Natural killer cell (primary cell): ENCODE measurements at regions not wholly inside any gene's neighbourhood (a gene's known extent, or its start where the extent isn't known, plus 50 kb on each side); places are given as distances from the start of the nearest gene placed in this dataset.

ENCODE experiments used
- ATAC-seq, 3 donors: fragments of 150-1000 bp in 2 of 3; fragments of 200-7000 bp in 1 of 3; cut with Tn5 transposase; 1 replicate in 1 of 3; 2 replicates in 2 of 3; pipeline ENCODE4 v1.10.0; 2021; ENCODE audit warnings: mild to moderate bottlenecking in 2 of 3, moderate library complexity in 2 of 3
- DNase-seq, 2 donors: peaks; one replicate each; pipeline versions ENCODE4 v3.0.0 to v3.0.0-alpha.2; 2013 to 2021; ENCODE audit warnings: mixed read lengths in 1 of 2
- H3K27ac ChIP-seq: one replicate; pipeline ENCODE4 v1.5.1; 2013; ENCODE audit warnings: mild to moderate bottlenecking, low read length
- H3K27me3 ChIP-seq: one replicate; pipeline ENCODE4 v1.6.1; 2013; ENCODE audit warnings: low read length; ENCODE audit not compliant: control insufficient read depth, insufficient read depth
- H3K36me3 ChIP-seq: one replicate; pipeline ENCODE4 v1.6.1; 2013; ENCODE audit warnings: low read length; ENCODE audit not compliant: control insufficient read depth, insufficient read depth
- H3K4me1 ChIP-seq: one replicate; pipeline ENCODE4 v1.6.1; 2013; ENCODE audit warnings: low read length; ENCODE audit not compliant: control insufficient read depth, insufficient read depth
- H3K4me3 ChIP-seq: one replicate; pipeline ENCODE4 v1.5.1; 2013; ENCODE audit warnings: low read length
- H3K9me3 ChIP-seq: one replicate; pipeline ENCODE4 v1.6.1; 2013; ENCODE audit warnings: low read length; ENCODE audit not compliant: control insufficient read depth, insufficient read depth
- H3K27ac Mint-ChIP-seq, 2 donors: one replicate each; pipeline ENCODE4 v1.8.0; 2022; ENCODE audit warnings: mild to moderate bottlenecking in 2 of 2, mixed read lengths in 2 of 2, moderate library complexity in 1 of 2
- H3K27me3 Mint-ChIP-seq, 2 donors: one replicate each; pipeline ENCODE4 v1.8.0; 2022; ENCODE audit warnings: low read depth in 2 of 2, mixed read lengths in 2 of 2
- H3K36me3 Mint-ChIP-seq: one replicate; pipeline ENCODE4 v1.8.0; 2022; ENCODE audit warnings: mixed read lengths
- H3K4me1 Mint-ChIP-seq, 2 donors: one replicate each; pipeline ENCODE4 v1.8.0; 2022; ENCODE audit warnings: mixed read lengths in 2 of 2
- H3K4me3 Mint-ChIP-seq: one replicate; pipeline ENCODE4 v1.8.0; 2022; ENCODE audit warnings: mild to moderate bottlenecking, moderate library complexity, mixed read lengths
- H3K9me3 Mint-ChIP-seq, 2 donors: one replicate each; pipeline ENCODE4 v1.8.0; 2022; ENCODE audit warnings: mixed read lengths in 2 of 2
- WGBS: methylation state at CpG from one replicate; pipeline ENCODE4 v1.1.7; 2013; ENCODE audit warnings: missing lambda C conversion rate; ENCODE audit not compliant: insufficient coverage; 5-methylcytosine and 5-hydroxymethylcytosine counted together
- intact Hi-C: fragments of 100-400 bp; cut with micrococcal nuclease; formaldehyde crosslinking; loops from one replicate; pipeline ENCODE4 v1.14.2; 2022
- TF ChIP-seq, protein P1 (sequence below): fragments of 200-600 bp; IDR thresholded peaks from one replicate; pipeline ENCODE4 v1.8.0; 2022; ENCODE audit warnings: antibody characterized with exemption

DNA sequence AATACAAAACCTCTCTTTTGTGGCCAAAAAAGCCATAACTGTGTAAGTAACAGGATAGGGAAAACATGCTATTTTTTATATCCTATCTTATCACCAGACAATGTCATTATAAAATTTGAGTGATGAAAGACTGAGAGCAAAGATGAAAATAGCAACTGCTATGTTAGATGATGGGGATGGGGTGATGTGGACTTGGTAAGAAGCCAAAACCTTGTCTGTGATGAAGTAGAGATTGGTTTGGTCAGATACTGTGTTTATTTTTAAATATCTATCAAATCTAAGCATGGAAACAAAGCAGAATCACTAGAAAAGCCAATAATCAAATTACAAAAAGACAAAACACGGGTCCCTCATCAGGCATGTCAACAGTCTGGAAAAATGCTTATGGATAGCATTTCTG, 631.1 kb upstream of the NR5A2 start:
- H3K4me1 Mint-ChIP-seq: peaks cover 12% of the 10 kb centered on the region in 2 donors
- H3K27ac Mint-ChIP-seq: no peak overlapping the region
- DNase-seq (no peak), ATAC-seq (no peak)
- Histone ChIP-seq H3K36me3 (no peaks in the 10 kb centered on the region), H3K9me3 (no peaks in the 10 kb centered on the region), H3K27ac (no peak overlapping the region), H3K4me3 (no peak overlapping the region), H3K27me3 (no peaks in the 10 kb centered on the region), H3K4me1 (no peaks in the 10 kb centered on the region)
- H3K4me3 Mint-ChIP-seq: no peak overlapping the region
- TF ChIP-seq, protein P1, sequence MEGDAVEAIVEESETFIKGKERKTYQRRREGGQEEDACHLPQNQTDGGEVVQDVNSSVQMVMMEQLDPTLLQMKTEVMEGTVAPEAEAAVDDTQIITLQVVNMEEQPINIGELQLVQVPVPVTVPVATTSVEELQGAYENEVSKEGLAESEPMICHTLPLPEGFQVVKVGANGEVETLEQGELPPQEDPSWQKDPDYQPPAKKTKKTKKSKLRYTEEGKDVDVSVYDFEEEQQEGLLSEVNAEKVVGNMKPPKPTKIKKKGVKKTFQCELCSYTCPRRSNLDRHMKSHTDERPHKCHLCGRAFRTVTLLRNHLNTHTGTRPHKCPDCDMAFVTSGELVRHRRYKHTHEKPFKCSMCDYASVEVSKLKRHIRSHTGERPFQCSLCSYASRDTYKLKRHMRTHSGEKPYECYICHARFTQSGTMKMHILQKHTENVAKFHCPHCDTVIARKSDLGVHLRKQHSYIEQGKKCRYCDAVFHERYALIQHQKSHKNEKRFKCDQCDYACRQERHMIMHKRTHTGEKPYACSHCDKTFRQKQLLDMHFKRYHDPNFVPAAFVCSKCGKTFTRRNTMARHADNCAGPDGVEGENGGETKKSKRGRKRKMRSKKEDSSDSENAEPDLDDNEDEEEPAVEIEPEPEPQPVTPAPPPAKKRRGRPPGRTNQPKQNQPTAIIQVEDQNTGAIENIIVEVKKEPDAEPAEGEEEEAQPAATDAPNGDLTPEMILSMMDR: no peak
- intact Hi-C loops: no loop called here
- no peaks in the 10 kb centered on the region for H3K9me3 Mint-ChIP-seq
- WGBS: no CpG with 5 or more reads among the region's 1 CpG
- H3K27me3 Mint-ChIP-seq: peaks cover 0 to 6% of the 10 kb centered on the region in 2 donors
- no peaks in the 10 kb centered on the region for H3K36me3 Mint-ChIP-seq

DNA sequence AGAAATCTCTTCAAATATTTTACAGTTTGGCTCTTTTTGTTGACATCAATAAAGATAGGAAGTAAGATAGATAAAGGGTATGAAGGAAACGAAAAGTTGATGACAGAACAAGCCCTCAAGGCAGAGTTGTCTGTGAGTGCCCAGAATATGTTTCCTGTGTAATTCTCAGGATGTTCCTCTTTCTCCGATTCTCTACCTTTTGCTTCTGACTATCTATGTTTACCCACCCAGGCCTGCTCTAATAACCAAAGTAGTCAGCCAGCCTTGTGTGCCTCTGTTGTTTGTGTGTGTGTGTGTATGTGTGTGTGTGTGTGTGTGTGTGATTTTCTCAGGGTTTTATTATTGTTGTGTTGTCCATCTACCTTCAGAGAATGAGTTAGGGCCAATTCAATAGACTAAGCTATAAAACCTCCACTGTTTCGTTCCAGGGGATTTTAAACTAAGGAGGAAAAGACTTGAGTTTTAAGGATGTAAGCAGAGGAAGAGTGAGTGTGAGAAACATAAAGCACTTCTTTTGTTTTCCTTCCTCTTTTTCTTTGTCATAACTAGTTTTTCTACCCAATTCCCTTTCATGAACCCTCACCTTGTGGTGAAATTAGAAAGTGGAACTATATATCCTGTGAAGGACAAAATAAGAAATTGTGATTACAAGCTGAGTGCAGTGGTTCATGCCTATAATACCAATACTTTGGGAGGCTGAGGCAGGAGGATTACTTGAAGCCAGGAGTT, 627.4 kb upstream of the NR5A2 start:
- TF ChIP-seq, protein P1: no peak
- Mint-ChIP-seq H3K36me3 (no peaks in the 10 kb centered on the region), H3K4me3 (no peak overlapping the region), H3K9me3 (no peaks in the 10 kb centered on the region), H3K4me1 (peaks cover 12% of the 10 kb centered on the region in 2 donors), H3K27ac (no peak overlapping the region), H3K27me3 (no peaks in the 10 kb centered on the region)
- Histone ChIP-seq H3K4me1 (no peaks in the 10 kb centered on the region), H3K36me3 (no peaks in the 10 kb centered on the region), H3K4me3 (no peak overlapping the region), H3K27me3 (no peaks in the 10 kb centered on the region), H3K27ac (peak overlapping the region; percentile 35), H3K9me3 (no peaks in the 10 kb centered on the region)
- DNase-seq (no peak), ATAC-seq (peak in 1 of 3 donors; percentile 34)
- WGBS: 14% methylated on average over 1 of the region's 3 CpGs
- intact Hi-C loops: no loop called here

DNA sequence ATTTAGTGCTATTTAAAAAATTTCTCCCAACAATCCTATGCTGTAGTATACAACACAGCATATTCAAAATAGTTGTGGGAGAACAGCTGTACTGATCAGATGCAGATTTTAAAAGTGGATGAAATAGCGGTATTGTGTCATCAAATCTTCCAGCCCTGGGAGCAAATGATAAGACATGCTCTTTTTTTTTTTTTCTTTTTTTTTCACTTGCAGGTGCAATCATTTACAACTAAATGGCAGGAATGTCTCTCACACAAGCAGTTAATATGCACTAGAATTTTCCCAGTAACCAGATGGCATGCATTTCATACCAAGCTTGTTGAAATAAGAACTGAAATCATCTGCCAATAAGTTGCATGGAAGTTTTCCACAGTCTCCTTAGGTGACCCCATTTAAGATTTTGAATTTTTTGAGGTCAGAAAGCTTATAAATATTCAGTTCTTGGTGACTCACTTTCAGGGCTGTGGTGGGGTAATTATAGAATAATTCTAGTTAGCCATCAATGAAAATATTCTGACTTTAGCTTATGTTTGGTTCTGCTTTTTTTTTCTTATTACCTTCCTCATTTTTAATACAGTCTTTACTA, 623.9 kb upstream of the NR5A2 start:
- Mint-ChIP-seq H3K36me3 (no peaks in the 10 kb centered on the region), H3K9me3 (no peaks in the 10 kb centered on the region), H3K4me1 (peaks cover 12% of the 10 kb centered on the region in 2 donors), H3K4me3 (no peak overlapping the region), H3K27me3 (peaks cover 5 to 12% of the 10 kb centered on the region in 2 donors), H3K27ac (no peak overlapping the region)
- Histone ChIP-seq H3K4me3 (no peak overlapping the region), H3K27me3 (no peaks in the 10 kb centered on the region), H3K4me1 (no peaks in the 10 kb centered on the region), H3K27ac (no peak overlapping the region), H3K9me3 (no peaks in the 10 kb centered on the region), H3K36me3 (no peaks in the 10 kb centered on the region)
- ATAC-seq (no peak), DNase-seq (no peak)
- intact Hi-C loops: no loop called here
- WGBS: 85% methylated on average over 1 of the region's 1 CpG
- TF ChIP-seq, protein P1: no peak

DNA sequence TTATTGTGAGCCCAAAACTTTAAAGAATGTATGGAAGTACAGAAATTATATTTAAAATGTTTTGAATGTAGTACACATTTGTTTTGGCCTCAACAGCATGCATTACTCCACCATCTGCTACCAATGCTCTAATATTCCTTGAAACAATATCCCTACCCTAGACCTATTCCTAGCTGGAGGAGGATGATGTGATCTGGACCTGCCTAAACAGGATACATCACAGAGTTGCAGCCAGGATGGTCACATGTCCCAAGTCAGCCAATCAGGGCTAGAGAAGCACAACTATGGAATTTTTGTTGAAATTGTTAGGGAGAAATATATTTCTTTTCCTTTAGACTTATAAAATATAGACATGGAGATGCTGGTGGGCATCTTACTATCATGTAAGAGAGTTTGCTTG, 623.3 kb upstream of the NR5A2 start:
- Histone ChIP-seq H3K4me3 (no peak overlapping the region), H3K27me3 (no peaks in the 10 kb centered on the region), H3K9me3 (no peaks in the 10 kb centered on the region), H3K36me3 (no peaks in the 10 kb centered on the region), H3K27ac (no peak overlapping the region), H3K4me1 (no peaks in the 10 kb centered on the region)
- H3K4me1 Mint-ChIP-seq: peaks cover 12% of the 10 kb centered on the region in 2 donors
- intact Hi-C loops: no loop called here
- no peak overlapping the region for H3K27ac Mint-ChIP-seq
- H3K36me3 Mint-ChIP-seq: no peaks in the 10 kb centered on the region
- H3K4me3 Mint-ChIP-seq: no peak overlapping the region
- DNase-seq (no peak), ATAC-seq (no peak)
- H3K9me3 Mint-ChIP-seq: no peaks in the 10 kb centered on the region
- TF ChIP-seq, protein P1: no peak
- H3K27me3 Mint-ChIP-seq: peaks cover 5 to 12% of the 10 kb centered on the region in 2 donors
